HuH-7.5 (cell line): ENCODE measurements at regions not wholly inside any gene's neighbourhood (a gene's known extent, or its start where the extent isn't known, plus 50 kb on each side); places are given as distances from the start of the nearest gene placed in this dataset.
"Not testable (repeated sequence)": the region's sequence is repeated elsewhere in the genome, so short reads cannot be mapped to it uniquely, and the experiment has no call there.

Experiments
- DNase-seq: peaks from one replicate; pipeline ENCODE4 v3.0.0; 2011; ENCODE audit warnings: low spot score

DNA sequence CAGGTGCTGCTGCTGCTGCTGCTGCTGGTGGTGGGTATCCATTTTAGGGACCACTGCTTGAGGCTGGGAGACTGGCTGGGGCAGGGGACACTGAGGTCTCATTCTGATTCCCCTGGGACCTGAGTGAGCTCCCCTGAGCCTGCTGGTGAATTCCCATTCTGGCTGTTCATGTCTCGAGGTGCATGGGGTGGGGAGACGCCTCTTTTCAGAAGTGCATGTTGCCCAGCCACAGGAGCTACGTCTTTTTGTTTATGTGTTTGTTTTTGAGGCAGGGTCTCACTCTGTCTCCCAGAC, 133.4 kb downstream of the RHOU start:
- DNase-seq: no peak

DNA sequence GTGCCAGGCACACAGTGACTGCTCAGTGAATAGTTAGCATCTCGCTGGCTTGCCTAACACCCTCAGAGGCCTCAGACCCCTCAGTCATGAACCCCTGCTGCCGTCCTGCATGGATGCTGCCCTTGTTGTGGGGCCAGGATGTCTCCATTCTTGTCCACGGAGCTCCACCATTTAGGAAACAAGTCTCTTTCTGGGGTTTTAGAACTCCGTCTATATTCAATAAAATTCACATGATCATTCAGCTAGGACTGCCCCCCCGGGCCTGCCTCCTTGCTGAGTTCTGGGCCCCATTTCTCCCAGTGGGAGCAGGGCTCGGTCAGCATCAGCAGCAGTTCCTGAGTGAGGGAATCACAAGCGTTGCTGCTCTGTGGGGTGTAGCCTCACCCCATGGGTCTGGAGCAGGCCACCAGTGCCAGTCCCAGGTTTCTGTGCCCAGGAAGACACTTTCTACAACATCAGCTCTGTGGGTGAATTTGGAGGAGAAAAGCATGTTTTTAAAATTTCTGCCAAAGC, 134.1 kb downstream of the RHOU start:
- no peak for DNase-seq

DNA sequence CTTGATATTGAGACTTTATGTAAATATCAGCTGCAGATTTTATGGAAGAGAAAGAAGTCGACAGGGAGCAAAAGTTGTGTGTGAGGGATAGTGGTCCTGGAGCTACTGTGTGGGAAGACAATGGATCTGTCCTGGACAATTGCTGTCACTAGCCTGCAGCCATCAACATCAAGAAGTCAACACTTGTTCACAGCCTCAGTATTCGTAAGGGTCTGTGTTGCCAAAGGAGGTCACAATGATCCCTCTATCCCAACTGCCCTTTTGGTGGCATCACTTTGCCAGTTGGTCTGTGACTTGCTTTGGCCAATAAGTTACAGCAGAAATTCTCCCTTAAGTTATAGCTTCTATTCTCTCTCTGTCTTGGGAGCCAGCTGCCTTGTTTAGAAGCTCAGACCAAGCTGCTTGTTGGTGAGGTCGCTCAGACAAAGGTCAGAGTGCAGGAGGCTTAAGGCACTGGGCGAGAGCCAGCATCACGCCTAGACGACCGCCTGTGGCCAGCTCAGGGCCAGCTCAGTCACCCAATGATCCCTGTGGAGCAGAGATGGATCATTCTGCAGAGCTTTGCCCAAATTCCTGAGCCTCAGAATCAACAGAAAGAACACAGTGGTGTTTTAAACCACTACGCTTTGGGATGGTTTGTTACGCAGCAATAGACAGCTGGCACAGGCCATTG, 134.9 kb downstream of the RHOU start:
- no peak for DNase-seq

DNA sequence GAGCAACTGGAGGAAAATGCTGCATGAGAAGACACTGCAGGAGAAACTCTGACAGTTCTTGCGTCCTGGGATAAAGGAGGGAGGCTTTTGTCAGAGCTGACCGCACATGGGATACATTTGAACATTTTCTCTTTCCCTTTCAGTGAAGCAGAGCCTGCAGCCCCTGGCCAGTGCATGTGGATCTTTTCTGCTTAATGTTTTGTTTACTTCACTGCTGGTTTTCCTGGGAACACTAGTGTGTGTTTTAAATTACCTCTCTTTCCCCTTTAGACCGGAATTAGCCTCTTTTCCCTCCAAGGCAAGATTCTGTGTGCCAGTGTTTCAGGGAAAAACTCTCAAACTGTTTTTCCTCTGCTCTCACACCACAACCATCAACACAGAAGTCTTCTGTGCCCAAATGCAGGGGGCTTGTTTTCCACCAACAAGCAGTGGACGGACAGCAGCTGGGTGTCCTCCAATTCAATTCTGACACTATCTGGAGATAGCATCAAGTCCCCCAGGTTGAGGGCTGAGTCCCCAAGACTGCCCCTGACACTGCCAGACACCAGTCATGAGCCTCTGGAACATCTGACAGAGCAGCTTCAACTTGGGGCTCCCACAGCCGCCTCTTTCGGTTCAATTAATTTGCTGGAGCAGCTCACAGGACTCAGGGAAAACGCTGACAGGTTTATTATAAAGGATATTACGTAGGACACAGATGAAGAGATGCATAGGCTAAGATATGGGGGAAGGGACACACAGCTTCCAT, 136.2 kb downstream of the RHOU start:
- no peak for DNase-seq

DNA sequence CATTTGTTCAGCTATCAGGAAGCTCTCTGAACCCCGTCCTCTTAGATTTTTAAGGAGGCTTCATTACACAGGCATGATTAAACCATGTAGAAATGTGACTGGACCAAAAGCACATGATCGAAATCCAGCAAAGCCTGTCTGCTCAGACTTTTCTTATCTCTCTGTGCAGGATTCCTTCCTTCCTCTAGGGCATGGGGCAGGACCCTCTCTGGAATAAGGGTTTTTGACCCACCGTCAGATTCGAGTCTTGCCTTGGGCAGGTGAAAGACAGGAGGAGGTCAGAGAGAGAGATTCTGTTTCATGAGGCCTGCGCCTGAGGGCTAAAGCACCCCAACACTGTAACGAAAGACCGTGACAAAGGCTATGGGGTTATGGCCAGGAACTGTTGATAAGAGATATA, 136.8 kb downstream of the RHOU start:
- no peak for DNase-seq

DNA sequence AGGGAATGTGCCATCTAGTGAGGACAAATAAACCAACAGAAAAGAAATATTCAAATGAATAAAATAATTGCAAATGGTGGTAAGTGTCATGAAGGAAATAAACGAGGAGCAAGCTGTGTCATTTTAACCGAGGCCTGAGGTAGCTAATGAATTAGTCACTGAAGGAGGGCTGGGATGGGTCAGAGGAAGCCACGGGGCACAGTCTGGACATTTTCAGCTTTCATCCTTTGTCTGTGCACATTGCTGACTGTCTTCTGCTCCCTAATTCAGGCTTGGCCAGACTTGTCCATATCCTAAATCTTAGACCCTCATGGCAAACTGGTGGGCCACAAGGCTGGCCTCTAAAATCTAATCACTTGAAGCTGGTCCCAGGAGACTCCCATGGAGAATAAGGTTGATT, 138.4 kb downstream of the RHOU start:
- no peak for DNase-seq

DNA sequence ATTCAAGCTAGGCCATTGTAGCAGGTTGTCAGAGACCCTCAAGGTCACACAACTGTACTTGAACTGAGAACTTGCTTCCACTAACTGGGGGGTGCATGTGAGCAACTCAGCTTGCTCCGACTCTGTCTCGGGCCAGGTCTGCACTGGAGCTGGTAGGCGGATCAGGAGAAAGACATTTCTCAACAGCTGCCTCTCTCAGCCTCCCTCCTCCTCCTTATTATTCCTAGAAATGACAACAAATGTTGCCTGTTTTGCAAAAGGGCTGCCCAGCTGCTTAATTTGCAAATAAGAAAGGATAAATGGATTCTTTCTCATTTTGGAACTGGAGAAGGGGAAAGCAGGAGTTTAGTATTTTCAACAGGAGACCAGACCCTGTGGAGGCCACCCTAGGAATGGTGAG, 140.5 kb downstream of the RHOU start:
- DNase-seq: no peak

DNA sequence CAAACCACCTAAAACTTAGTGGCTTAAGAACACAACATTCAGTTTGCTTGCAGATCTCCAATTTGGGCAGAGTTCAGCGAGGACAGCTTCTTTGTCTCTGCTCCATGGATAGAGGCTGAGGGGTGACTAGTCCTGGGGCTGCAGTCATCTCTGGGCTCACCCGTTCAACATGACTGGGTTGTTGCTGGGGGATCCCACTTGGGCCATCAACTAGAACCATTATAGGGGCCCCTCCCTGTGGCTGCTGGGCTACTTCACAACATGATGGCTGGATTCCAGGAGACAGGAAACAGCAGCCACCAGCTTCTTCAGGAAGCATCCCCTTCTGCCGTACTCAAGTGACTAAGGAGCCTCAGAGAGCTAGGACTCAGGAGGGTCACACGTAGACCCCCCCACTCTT, 140.9 kb downstream of the RHOU start:
- no peak for DNase-seq

DNA sequence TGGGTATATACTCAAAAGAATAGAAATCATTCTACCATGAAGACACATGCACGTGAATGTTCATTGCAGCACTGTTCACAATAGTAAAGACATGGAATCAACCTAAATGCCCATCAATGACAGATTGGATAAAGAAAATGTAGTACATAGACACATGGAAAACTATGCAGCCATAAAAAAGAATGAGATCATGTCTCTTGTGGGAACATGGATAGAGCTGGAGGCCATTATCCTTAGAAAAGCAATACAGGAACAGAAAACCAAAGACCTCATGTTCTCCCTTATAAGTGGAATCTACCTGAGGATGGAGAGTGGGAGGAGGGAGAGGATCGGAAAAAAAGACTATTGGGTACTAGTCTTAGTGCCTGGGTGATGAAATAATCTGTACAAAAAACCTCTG, 143.9 kb downstream of the RHOU start:
- no peak for DNase-seq

DNA sequence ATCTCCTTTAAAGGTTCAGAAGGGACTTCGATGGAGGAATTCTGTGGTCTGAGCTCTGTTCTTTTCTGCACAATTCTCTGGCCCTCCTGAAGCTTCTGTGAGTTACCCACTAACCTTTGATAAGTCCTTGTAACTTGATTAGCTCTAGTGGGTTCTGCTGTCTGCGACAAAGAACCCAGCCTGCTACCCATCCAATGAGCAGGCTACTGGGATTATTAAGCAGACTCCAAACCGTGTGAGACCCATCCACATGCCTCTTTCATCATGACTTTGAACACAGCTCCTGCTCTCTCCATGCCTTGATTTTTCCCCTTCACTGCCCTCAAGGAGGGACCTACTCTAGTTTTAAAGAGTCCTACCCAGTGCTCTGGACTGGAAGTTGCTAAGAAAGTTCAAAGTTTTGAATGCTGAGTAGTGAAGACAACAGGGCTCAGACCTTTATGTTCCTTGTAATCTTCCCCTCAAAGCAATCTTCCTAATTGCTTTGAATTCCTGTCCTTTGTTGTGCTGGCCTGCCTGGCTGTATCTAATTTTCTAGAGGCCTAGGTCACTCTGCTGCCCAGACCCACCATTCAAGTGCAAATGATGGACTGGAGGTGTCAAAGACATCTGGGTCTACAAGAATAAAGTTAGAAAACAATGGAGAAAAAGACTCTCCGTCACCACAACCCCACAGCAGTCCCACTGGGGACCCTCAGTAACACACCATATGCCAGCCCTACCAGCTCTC, 146.9 kb downstream of the RHOU start:
- DNase-seq: no peak

DNA sequence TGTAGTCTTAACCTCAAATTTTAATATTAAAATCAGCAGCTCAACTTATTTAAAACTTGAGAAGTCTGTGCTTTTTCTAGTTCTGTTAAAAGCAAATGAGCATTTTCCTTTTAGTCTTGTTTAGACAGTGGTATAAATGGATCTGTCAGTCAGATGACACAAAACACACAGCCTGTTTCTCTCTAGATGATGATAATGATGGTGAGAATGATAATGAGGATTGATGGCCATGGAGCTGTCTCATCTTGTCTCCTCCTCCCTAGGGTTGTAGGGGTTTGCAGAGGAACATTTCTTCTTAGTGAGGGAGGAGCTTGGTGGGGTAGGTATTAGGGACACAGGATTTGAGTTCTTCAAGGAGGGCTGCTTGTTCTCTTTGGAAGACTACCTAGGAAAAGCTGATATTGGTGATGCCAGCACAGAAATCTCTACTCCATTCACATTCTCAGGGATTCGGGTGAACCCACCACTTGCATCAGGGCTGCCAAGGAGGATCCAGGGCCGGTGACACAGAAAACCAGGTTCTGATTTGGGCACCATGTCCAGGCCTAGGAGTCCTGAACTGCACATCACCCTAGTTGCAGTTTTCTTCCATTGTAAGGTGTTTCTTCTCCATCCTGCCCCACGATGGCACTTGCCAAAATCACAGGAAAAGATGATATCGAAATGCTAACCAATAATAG, 147.6 kb downstream of the RHOU start:
- no peak for DNase-seq

DNA sequence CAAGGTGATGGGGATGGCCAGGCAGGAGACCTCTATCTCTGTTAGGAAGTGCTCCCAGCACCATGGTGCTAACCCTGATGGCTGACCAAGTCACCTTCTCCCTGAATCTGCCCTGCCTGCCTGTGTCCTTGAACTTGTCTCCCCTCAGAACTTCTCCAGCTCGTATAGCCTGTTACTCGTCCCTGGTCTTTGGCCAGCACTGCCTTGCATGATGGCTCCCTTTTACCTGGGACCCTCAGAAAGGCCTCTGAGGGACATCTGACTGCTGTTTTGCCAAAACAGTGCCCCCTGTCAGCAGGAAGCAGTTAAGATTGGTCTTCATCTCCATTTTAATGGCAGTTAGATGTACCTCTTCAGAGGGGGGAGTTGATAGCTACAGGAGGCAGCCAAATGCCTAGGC, 148.3 kb downstream of the RHOU start:
- no peak for DNase-seq

DNA sequence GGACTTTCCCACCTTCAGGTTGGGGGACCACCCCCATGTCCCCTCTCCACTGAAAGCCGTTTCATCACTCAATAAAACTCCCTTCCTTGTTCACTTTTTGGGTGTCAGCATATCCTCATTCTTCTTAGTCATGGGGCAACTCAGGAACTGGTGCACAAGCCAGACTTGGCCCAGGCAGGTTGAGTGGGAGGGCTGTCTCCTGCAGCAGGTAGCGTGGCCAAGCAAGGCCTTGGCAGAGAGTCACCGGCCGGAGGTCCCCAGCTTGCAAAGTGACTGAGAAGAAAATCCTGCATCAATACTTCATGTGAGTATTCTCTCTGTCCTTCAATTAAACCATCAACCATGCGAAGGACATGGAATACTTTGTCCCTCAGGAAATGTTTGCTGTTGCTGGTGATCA, 148.9 kb downstream of the RHOU start:
- no peak for DNase-seq

DNA sequence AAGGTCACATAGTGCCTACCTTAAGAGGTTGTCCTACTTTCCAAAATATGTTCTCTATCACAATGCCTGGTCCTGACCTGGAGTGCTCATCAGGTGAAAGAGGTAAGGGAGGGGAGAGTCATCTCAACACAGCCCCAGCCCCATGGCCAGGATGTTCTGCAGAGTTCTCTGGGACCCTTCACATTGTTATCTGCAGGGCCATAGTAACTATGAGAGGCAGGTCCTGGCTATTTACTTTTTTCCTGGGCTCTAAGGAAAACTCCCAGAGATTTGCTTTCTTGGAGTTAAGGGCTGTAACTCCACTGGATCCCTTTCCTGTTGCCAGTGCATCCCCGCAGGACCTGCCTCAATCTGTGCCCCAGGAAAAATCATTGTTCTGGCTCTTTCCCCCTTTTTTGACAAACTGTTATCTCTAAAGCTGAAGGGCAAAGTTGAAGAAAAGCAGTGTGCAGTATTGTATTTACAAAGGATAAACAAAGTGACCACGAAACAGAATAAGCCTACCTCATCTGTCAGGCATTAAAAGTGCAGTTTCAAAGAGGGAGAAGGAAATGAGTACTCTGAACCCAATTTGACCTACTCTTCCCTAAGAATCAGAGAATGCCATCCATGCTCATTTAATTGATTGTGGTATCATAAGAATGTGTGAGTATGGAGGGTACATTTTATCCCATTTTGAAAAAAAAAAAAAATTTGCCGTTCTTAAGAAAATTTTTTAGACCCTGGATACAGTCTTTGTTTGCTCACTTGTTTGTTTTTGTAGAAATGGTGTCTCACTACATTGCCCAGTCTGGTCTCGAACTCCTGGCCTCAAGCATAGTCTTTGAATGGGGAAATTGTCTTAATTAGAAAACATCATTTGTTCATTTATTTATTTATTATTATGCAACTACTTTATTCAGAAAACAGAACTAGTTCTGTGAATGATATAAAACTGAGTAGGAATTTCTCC, 149.6 kb downstream of the RHOU start:
- DNase-seq: no peak

DNA sequence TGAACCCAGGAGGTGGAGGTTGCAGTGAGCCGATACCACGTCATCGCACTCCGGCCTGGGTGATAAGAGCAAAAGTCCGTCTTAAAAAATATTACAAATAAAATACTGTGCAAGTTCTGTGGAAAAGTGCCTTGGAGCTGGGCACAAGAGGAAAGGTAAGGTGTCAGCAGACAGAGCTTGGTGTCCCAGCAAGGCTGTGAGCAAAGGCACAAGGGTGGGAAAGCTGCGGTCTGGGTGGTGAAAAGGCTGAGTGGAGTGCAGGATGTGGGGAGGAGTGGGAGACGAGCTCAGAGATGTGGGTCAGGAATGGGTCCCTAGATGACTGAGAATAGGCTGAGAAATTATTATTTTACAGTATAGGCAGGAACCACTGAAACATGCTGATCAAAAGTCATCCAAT, 150.6 kb downstream of the RHOU start:
- no peak for DNase-seq

DNA sequence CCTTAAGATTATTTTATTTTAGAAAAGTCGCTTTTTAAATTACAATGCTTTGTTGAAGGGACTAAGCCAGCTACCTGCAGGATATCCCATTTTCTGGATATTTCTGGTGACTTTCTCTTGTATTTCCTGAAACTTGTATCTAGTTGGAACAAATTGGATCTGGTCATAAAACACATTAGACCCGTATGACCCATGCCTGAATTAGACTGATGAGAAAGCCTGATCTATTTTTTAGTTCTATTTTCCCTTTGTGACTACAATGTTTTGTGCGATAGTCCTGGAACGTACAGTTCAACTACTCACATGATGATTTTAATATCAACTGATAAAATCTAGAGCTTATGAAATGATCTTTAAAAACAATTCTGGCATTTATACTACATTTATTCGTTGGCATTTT, 151.8 kb downstream of the RHOU start:
- DNase-seq: no peak

DNA sequence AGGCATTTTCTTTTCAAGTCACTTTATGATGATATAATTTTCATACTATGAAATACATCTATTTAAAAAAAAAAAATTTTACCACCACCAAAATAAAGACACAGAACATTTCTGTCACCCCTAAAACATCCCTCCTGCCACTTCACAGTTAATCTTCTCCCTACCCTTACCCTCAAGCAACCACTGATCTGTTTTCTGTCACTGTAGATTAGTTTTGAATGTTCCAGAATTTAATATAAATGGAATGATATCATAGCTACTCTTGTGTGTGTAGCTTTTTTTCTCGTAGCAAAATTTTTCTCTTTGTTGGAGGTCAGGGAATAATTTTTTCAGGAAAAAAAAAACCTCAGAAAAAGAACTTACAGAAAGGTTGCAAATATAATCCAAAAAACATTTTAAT, 152.7 kb downstream of the RHOU start:
- no peak for DNase-seq

DNA sequence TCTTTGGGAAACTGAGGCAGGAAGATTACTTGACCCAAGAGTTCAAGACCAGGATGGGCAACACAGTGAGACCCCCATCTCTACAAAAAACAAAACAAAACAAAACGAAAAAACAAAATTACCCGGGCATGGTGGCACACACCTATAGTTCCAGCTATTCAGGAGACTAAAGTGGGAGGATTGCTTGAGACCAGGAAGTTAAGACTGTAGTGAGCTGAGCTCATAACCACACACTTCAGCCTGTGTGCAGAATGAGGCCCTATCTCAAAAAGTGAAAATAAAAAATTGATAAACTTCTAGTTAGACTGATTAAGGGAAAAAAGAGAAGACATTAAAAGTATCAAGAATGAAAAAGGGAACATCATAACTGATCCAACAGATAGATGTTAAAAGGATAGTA, 154.0 kb downstream of the RHOU start:
- no peak for DNase-seq

DNA sequence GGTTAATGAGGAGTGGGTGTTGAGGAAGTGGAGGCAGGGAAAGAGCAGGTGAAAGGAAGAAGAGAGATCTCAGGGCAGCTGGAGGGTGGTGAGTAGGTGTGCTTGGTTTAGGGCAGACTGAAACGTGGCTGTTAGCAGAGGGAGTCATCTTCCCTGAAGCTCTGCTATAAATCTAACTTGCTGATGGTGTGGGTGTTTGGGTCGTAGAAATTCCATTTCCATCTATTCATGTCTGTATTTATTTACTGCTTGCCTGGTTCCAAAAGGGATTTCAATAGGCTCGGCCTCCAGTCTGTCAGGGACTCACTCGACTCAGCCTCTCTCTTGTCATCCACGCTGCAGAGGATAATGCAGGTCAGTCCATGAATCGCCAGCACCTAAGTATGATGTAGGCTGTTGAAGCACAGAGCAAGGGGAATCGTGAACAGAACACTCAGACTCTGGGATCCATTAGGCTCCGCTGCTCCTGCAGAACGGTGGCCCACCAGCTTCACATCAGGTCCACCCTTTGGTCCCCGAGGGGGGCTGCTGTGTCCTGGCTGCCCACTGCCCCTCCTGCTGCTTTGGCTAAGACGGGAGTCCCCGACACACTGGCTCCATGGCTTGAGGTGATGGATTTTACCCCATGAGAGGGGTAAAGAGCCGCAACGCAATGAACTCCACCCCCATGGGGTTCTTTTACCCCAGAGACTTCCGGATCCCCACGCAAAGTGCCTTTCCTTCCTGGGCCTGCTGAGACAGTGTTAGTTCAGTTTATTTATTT, 156.2 kb downstream of the RHOU start:
- no peak for DNase-seq

DNA sequence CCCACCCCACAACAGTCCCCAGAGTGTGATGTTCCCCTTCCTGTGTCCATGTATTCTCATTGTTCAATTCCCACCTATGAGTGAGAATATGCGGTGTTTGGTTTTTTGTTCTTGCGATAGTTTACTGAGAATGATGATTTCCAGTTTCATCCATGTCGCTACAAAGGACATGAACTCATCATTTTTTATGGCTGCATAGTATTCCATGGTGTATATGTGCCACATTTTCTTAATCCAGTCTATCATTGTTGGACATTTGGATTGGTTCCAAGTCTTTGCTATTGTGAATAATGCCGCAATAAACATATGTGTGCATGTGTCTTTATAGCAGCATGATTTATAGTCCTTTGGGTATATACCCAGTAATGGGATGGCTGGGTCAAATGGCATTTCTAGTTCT, 156.9 kb downstream of the RHOU start:
- not testable (repeated sequence) for DNase-seq

DNA sequence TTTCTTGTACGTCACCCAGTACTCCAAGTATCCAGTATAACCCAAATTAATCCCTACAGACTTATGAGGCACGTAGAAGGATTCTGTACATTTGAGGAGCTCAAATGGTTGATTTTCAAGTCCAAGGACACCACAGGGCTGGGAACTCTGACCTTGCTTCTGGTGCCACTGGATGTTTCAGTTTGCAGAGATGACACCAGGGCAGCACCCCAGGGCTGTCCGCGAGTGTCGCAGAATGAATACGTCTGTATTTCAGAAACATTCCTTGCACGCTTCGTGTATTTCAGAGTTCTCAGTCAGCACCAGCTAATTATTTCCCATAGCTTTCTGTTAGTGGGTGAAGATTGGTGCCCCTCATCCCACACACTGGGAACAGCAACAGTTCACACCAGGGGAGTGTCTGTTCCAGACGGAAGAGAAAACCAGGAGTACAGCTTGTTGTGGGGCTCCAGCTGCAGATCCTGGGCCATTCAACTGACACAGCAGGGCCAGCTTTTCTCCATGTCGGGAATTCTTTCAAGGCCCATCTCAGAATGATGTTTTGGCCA, 159.2 kb downstream of the RHOU start:
- no peak for DNase-seq
